Prostate gland (tissue), 2 donors: ENCODE measurements at regions not wholly inside any gene's neighbourhood (a gene's known extent, or its start where the extent isn't known, plus 50 kb on each side); places are given as distances from the start of the nearest gene placed in this dataset.

Experiments
- DNase-seq: peaks from one replicate; pipeline ENCODE4 v3.0.0-alpha.2; 2019; ENCODE audit warnings: low spot score
- H3K27ac ChIP-seq, 2 donors: fragments of 200-600 bp; sonication (generic); 2 replicates each; pipeline ENCODE4 v1.5.1; 2017 to 2019
- H3K27me3 ChIP-seq: fragments of 200-600 bp; sonication (generic); replicated peaks from 2 replicates; pipeline ENCODE4 v1.5.1; 2019; ENCODE audit not compliant: insufficient read depth
- H3K36me3 ChIP-seq, 2 donors: fragments of 200-600 bp; sonication (generic); 1 replicate in 1 of 2; 2 replicates in 1 of 2; pipeline versions ENCODE4 v1.5.1 to v1.8.1; 2017 to 2019
- H3K4me1 ChIP-seq: fragments of 200-600 bp; sonication (generic); replicated peaks from 2 replicates; pipeline ENCODE4 v1.5.1; 2019
- H3K4me3 ChIP-seq, 2 donors: fragments of 200-600 bp; sonication (generic); 2 replicates each; pipeline ENCODE4 v1.5.1; 2017 to 2019
- H3K9me3 ChIP-seq: fragments of 200-600 bp; sonication (generic); 2 replicates; pipeline ENCODE4 v1.5.1; 2017
- CTCF ChIP-seq, 4 experiments: fragments of 200-600 bp in 2 of 4; fragments of 450-650 bp in 2 of 4; sonication (generic) in 2 of 4; IDR thresholded peaks; 1 replicate in 3 of 4; 2 replicates in 1 of 4; pipeline ENCODE4 v1.5.1; 2016 to 2019; ENCODE audit warnings: antibody characterized with exemption in 4 of 4, mild to moderate bottlenecking in 2 of 4, moderate library complexity in 2 of 4
- POLR2A ChIP-seq: fragments of 450-650 bp; IDR thresholded peaks from one replicate; pipeline ENCODE4 v1.6.1; 2016; ENCODE audit warnings: antibody characterized with exemption, mild to moderate bottlenecking
- POLR2AphosphoS5 ChIP-seq: sonication (generic); formaldehyde crosslinking; IDR thresholded peaks from one replicate; pipeline ENCODE4 v1.6.1; 2017; ENCODE audit warnings: antibody characterized with exemption
- WGBS: methylation state at CpG from one replicate; pipeline ENCODE4 v1.1.5; 2018; 5-methylcytosine and 5-hydroxymethylcytosine counted together
- intact Hi-C: fragments of 100-400 bp; cut with DNase I; formaldehyde crosslinking; loops from one replicate; pipeline ENCODE4 v1.14.2; 2022

- H3K36me3 ChIP-seq: no peaks in the 10 kb centered on the region
- H3K27me3 ChIP-seq: no peaks in the 10 kb centered on the region
- H3K27ac ChIP-seq: no peak overlapping the region
- WGBS: 79% methylated on average over 11 of the region's 11 CpGs
- intact Hi-C loops: no loop called here
- H3K9me3 ChIP-seq: no peaks in the 10 kb centered on the region
- no peak for TF ChIP-seq CTCF (IDR thresholded peaks at IDR 0.05)
- TF ChIP-seq POLR2A: no peak
- TF ChIP-seq POLR2AphosphoS5: no peak
- H3K4me1 ChIP-seq: no peaks in the 10 kb centered on the region
- no peak for DNase-seq
- no peak overlapping the region for H3K4me3 ChIP-seq
These were observed 183.1 kb downstream of the GAS1 start for GRCh38 chr9:86764221-86764624.

DNA sequence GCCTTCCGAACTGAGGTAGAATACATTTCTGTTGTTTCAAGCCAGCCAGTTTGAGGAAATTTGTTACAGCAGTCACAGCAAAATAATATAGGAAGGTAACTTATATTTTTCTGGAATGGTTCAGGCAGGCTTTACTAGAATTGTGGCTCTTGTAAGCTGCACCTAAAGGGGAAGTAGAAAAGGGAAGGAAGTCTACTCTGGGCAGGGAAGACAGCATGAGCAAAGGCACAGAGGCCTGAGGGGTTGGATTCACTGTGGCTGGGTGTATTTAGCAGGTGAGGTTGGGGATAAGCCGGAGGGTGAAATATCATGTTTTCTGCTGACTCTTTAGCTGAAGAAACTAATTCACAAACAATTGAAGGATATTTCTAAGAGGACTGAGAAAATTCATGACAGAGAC, 183.5 kb downstream of the GAS1 start:
- no peak for DNase-seq
- Histone ChIP-seq H3K36me3 (no peaks in the 10 kb centered on the region), H3K9me3 (no peaks in the 10 kb centered on the region), H3K4me3 (no peak overlapping the region), H3K27me3 (no peaks in the 10 kb centered on the region), H3K27ac (no peak overlapping the region), H3K4me1 (no peaks in the 10 kb centered on the region)
- TF ChIP-seq POLR2A (no peak), CTCF (IDR thresholded peaks at IDR 0.05) (no peak), POLR2AphosphoS5 (no peak)
- 91% methylated on average over 2 of the region's 2 CpGs for WGBS
- intact Hi-C loops: no loop called here

DNA sequence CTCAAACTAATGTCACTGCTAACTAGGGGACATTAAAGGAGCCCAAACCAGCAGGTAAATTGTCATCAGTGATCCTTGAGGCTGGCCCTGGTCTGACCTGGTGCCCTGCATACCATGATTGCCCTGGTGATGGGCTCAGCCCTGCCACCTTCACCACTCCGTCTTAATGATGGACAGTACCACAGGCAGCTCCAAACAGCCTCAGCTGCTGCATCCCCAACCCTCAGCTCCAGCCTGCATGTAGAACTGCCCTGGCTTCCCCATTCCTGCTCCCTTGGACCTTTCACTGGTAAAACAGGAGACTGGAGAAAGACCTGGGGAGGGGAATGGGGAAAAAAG, 190.0 kb downstream of the GAS1 start:
- Histone ChIP-seq H3K4me3 (no peak overlapping the region), H3K9me3 (no peaks in the 10 kb centered on the region), H3K4me1 (no peaks in the 10 kb centered on the region), H3K36me3 (no peaks in the 10 kb centered on the region), H3K27ac (no peak overlapping the region), H3K27me3 (no peaks in the 10 kb centered on the region)
- WGBS: 93% methylated on average over 1 of the region's 1 CpG
- DNase-seq: no peak
- intact Hi-C loops: no loop called here
- TF ChIP-seq CTCF (IDR thresholded peaks at IDR 0.05) (no peak), POLR2A (no peak), POLR2AphosphoS5 (no peak)

- no peak for DNase-seq
- WGBS: 85% methylated on average over 18 of the region's 18 CpGs
- no peak for TF ChIP-seq CTCF (IDR thresholded peaks at IDR 0.05)
- TF ChIP-seq POLR2AphosphoS5: no peak
- no peak for TF ChIP-seq POLR2A
- no peaks in the 10 kb centered on the region for H3K4me1 ChIP-seq
- H3K27me3 ChIP-seq: no peaks in the 10 kb centered on the region
- H3K27ac ChIP-seq: no peak overlapping the region
- H3K9me3 ChIP-seq: no peaks in the 10 kb centered on the region
- no peaks in the 10 kb centered on the region for H3K36me3 ChIP-seq
- intact Hi-C loops: no loop called here
- H3K4me3 ChIP-seq: no peak overlapping the region
These were observed 190.5 kb downstream of the GAS1 start for GRCh38 chr9:86756576-86757381.

DNA sequence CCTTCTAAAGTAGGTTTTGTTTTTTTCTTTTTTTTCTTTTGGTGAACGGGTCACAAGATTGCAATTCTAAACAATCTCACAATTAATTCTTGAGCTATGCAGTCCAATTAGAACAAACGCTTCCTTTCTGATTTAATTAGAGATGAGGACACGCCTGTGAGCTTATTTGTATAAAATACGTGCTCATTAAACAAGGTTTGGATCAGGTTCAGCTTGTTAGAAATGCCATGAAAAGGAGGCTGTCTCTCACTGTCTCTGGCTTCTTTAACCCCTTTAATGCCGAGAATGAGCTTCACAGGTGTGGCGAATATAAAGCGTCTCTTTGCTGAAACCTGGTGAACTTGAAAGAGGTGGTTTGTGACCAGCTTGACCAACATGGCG, 191.8 kb downstream of the GAS1 start:
- H3K9me3 ChIP-seq: no peaks in the 10 kb centered on the region
- intact Hi-C loops: no loop called here
- no peak for DNase-seq
- 56% methylated on average over 8 of the region's 8 CpGs for WGBS
- no peaks in the 10 kb centered on the region for H3K4me1 ChIP-seq
- H3K4me3 ChIP-seq: no peak overlapping the region
- no peak for TF ChIP-seq CTCF (IDR thresholded peaks at IDR 0.05)
- TF ChIP-seq POLR2AphosphoS5: no peak
- no peak for TF ChIP-seq POLR2A
- H3K36me3 ChIP-seq: no peaks in the 10 kb centered on the region
- no peak overlapping the region for H3K27ac ChIP-seq
- no peaks in the 10 kb centered on the region for H3K27me3 ChIP-seq
